RWPE2 (cell line): ENCODE measurements at regions not wholly inside any gene's neighbourhood (a gene's known extent, or its start where the extent isn't known, plus 50 kb on each side); places are given as distances from the start of the nearest gene placed in this dataset.

Source experiments
- ATAC-seq: fragments of 200-7000 bp; cut with Tn5 transposase; 3 replicates; pipeline ENCODE4 v1.9.1; 2021; ENCODE audit warnings: low read depth
- DNase-seq: peaks from one replicate; pipeline ENCODE4 v3.0.0-alpha.2; 2020; ENCODE audit warnings: low spot score
- H3K27ac ChIP-seq: fragments of 450-650 bp; 2 replicates; pipeline ENCODE4 v1.5.1; 2017; ENCODE audit warnings: mild to moderate bottlenecking; ENCODE audit not compliant: poor library complexity, severe bottlenecking
- H3K27me3 ChIP-seq: fragments of 250-450 bp; sonication (Bioruptor Pico); 2 replicates; pipeline ENCODE4 v1.5.1; 2021; ENCODE audit warnings: mild to moderate bottlenecking, moderate library complexity; ENCODE audit not compliant: insufficient read depth, poor library complexity, severe bottlenecking
- H3K36me3 ChIP-seq: fragments of 250-450 bp; sonication (Bioruptor Pico); 2 replicates; pipeline ENCODE4 v1.5.1; 2020; ENCODE audit warnings: low read depth, mild to moderate bottlenecking, moderate library complexity
- H3K4me1 ChIP-seq: fragments of 250-450 bp; sonication (Bioruptor Pico); 2 replicates; pipeline ENCODE4 v1.5.1; 2021; ENCODE audit warnings: mild to moderate bottlenecking, moderate library complexity; ENCODE audit not compliant: insufficient read depth, poor library complexity, severe bottlenecking
- H3K4me3 ChIP-seq: fragments of 250-450 bp; sonication (Bioruptor Pico); 2 replicates; pipeline ENCODE4 v1.5.1; 2021; ENCODE audit warnings: mild to moderate bottlenecking, moderate library complexity; ENCODE audit not compliant: severe bottlenecking
- H3K9me3 ChIP-seq: fragments of 250-450 bp; sonication (Bioruptor Pico); 2 replicates; pipeline ENCODE4 v1.5.1; 2021; ENCODE audit warnings: mild to moderate bottlenecking, moderate library complexity; ENCODE audit not compliant: severe bottlenecking
- CTCF ChIP-seq: fragments of 450-650 bp; IDR thresholded peaks from one replicate; pipeline ENCODE4 v1.5.1; 2017; ENCODE audit warnings: mild to moderate bottlenecking, moderate library complexity; ENCODE audit not compliant: poor library complexity, severe bottlenecking

GRCh38 chr16:25449802-25450201 lies 192.2 kb upstream of the ZKSCAN2 start:
- no peaks in the 10 kb centered on the region for H3K4me1 ChIP-seq
- H3K27ac ChIP-seq, result no peak overlapping the region
- no peak for DNase-seq
- H3K9me3 ChIP-seq, result no peaks in the 10 kb centered on the region
- no peak for TF ChIP-seq CTCF
- no peaks in the 10 kb centered on the region for H3K36me3 ChIP-seq
- H3K27me3 ChIP-seq, result no peaks in the 10 kb centered on the region
- H3K4me3 ChIP-seq, result no peak overlapping the region
- ATAC-seq, result no peak

GRCh38 chr16:25443994-25444393 lies 186.3 kb upstream of the ZKSCAN2 start:
- Histone ChIP-seq H3K27me3 (no peaks in the 10 kb centered on the region), H3K9me3 (no peaks in the 10 kb centered on the region), H3K36me3 (no peaks in the 10 kb centered on the region), H3K4me3 (no peak overlapping the region), H3K27ac (no peak overlapping the region), H3K4me1 (no peaks in the 10 kb centered on the region)
- ATAC-seq (no peak), DNase-seq (no peak)
- TF ChIP-seq CTCF, result no peak

GRCh38 chr16:25434064-25434463 lies 176.4 kb upstream of the ZKSCAN2 start:
- TF ChIP-seq CTCF, result no peak
- Histone ChIP-seq H3K4me3 (no peak overlapping the region), H3K4me1 (no peaks in the 10 kb centered on the region), H3K27ac (no peak overlapping the region), H3K9me3 (no peaks in the 10 kb centered on the region), H3K27me3 (no peaks in the 10 kb centered on the region), H3K36me3 (no peaks in the 10 kb centered on the region)
- DNase-seq (no peak), ATAC-seq (no peak)

GRCh38 chr16:25433388-25433787 lies 175.7 kb upstream of the ZKSCAN2 start:
- Histone ChIP-seq H3K4me1 (no peaks in the 10 kb centered on the region), H3K27me3 (no peaks in the 10 kb centered on the region), H3K9me3 (no peaks in the 10 kb centered on the region), H3K36me3 (no peaks in the 10 kb centered on the region), H3K27ac (no peak overlapping the region), H3K4me3 (no peak overlapping the region)
- no peak for DNase-seq
- no peak for TF ChIP-seq CTCF
- ATAC-seq, result no peak

- H3K27me3 ChIP-seq, result no peaks in the 10 kb centered on the region
- no peaks in the 10 kb centered on the region for H3K4me1 ChIP-seq
- no peaks in the 10 kb centered on the region for H3K36me3 ChIP-seq
- no peak overlapping the region for H3K27ac ChIP-seq
- no peak for TF ChIP-seq CTCF
- H3K9me3 ChIP-seq, result no peaks in the 10 kb centered on the region
- no peak overlapping the region for H3K4me3 ChIP-seq
- ATAC-seq (no peak), DNase-seq (no peak)
These were observed 173.8 kb upstream of the ZKSCAN2 start for GRCh38 chr16:25431472-25431871.
